ENCODE measurements at regions not wholly inside any gene's neighbourhood (a gene's known extent, or its start where the extent isn't known, plus 50 kb on each side); places are given as distances from the start of the nearest gene placed in this dataset.

DNA sequence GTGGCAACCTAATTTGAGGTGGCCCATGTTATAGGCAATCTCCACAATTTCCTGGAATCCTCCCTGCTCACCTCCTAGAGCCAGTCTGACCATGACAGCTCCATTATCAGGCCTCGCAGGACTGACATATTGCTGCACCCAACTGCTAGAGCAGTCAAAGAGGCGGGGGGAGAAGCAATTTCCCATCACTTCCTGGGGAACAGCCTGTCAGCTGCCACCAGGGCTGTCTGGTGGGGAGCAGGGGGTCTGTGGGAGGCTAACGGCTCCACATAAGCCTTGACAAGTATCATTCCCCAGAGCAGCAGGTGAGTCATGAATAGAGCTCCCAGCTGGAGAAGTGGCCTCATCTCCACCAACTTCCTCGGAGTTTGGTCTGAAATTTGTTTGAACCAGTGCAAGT, 322.9 kb downstream of the MATN1 start:
- no peak for DNase-seq

DNA sequence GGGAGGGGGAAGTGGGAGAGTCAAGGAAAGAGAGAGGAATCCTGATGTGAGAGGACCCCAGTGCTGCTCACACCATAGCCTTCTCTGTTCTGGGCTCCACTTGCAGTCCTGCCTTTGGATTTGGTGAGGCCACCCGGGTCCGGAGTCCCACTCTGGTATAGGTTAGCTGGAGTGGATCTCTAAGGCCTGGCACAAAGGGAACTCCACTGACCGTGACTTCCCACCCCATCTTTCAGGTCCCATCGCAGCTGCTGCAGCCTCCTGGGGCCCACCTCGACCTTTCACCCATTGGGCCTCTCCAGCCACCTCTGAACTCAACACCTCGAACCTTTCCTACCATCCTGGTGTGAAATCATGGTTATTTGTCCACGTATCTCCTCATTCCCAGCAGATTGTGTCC, 324.4 kb downstream of the MATN1 start:
- no peak for DNase-seq

DNA sequence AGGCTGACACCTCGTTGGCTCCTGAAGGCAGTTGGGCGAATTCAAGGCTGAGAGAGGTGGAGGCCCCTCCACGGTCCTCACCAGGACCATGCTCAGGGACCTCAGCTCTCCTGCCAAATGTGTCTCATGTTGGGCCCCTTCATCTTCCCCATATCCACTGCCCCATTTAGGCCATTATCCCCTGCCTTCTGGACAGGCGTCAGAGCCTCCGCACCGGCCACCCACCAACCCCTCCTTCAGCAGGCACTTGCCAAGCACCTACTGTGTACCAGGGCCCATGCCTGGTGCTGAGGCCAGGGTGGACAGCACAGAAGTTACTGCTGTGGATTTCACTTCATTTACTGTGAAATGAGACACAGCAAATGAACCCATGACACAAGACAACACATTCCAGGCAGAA, 325.8 kb downstream of the MATN1 start:
- DNase-seq: no peak

DNA sequence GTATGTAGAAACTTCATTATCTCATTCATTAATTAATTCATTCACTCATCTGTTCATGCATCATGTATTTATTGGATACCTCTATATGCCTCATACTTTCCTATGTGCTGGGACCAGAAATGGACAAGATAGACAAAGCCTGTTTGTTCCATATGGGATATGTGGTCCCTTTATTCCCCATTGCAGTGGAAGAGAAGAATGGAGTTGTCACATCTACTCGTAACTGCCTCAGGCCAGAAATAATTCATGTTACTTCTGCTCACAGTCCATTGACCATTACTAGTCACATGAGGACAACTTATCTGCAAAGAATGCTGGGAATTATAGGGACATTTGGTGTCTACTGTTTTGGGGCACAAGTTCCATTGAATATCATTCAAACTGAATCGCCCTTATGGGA, 327.8 kb downstream of the MATN1 start:
- DNase-seq: no peak

DNA sequence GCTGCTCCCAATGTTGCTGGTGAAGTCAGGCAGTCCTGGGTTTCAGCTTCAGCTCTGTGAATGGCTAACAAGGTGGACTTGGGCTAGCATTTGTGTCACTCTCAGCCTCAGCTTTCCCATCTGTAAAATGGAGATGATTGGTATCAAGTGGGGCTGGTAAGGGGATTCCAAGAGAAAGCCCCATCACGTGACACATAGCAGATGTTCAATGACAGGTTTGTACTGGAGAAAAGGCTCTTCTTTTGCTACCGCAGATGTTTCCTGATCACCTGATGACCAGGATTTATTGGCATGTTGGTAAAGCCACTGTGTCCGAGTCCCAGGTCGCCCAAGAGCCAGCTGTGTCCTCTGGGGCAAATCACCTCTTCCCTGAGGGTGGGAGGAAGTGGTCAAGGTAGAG, 335.0 kb downstream of the MATN1 start:
- no peak for DNase-seq

DNA sequence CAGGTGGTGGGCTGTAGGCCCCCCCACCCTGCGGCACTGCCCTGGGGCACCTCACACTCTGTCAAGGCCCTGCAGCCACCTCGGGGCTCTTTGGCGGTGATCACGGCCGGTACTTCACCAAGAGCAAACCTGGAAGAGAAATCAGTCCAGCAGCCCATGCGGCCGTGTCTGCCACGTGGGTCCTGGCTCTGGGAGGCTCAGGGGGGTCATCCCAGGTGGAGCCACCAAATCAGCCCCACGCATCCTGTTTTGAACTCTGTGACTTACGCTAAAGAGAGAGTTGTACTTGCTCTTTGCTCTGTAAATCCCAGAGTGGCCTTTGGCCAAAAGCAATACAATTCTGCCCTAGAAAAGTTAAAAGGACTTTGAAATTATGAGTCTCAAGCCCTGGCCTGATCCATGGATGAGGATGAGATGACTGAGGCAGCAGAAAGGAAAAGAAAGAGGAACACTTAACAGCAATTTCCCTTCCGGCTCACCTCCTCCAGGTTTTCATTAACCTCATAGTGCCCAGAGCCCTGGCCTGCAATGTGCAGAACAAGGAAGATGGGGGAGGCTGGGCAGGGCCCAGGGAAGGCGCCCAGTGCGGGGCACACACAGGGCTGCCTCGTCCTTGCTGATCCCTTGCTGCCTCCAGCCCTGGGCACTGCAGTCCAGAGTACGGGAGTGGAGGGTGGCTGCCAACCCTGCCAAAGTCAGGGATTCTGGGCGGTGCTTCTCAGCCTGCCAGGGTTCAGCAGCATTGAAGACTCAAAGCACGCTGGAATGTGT, 337.0 kb downstream of the MATN1 start:
- no peak for DNase-seq

DNA sequence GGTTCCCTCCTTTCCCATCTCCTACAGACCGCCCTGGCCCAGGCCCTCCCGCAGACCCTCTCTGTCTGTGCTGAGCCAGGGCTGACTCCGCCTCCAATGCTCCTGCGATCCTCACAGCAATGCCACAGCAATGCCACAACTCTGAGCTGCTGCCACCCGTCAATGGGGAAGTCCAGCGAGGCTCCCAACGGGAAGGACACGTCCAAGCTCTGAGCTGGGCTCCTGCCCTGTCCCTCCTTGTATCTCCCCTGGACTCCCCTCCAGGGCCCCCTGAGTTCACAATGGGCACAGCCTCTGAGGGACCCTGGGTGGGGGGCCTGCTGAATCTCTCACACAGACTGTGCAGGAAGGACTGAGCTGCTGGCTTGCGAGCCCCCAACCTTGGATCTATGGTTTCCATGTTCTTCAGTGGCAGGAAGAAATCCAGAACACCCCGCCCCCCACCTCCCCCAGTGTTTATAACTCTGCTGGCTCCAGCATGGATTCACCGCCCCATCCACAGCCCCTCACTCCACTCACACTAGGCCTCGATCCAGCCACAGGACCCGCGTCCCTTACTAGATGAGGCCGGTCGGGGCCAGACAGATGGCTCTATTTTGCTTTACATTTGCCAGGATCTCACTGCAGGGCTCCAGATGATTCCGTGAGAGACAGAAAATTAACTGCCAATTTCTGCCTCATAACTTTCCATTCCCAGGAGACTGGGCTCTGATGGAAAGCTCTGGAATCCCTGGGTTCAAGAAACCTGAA, 338.0 kb downstream of the MATN1 start:
- DNase-seq: no peak

DNA sequence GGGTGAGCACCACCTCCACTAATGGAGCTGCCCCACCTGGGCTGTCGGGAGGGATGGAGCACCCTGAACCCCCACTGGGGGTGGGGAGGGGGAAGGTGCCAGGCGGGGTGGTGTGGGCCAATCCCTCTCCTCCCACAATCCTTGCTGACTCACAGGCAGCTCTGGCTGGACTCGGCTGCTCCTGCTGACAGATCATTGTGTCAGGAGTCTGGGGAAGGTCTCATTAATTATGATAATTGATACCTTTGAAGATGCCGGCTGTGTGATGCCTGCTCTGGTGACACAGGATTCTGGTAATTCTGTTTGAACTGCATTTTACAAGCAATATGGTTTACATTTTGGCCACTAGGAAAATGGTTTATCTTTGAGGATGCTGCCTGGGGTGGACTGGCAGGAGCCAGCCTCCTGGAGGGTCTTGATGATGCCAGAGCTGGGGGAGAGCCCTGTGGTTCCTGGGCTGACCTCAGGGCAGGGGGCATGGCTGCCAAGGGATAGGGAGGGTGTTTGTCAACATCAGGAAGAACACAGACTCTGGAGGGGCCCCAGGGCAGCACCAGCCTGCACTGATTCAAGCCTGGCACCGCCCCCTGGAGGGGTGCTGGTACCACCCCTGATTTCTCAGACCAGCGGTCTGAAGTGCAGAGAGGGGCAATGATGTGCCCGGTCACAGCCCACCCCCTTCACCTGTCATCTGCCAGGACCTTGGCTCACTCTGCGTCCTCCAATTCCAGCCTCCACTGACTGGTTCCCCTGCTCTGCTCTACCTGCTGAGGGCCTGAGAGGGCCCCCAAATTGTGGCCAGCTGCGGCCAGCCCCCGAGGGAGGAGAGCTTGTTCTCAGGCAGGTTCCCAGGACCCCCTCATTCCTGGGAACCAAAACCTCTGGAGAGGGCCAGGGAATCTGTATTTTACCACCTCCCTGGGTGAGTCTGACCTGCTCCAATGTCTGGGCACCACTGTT, 338.8 kb downstream of the MATN1 start:
- DNase-seq: no peak

DNA sequence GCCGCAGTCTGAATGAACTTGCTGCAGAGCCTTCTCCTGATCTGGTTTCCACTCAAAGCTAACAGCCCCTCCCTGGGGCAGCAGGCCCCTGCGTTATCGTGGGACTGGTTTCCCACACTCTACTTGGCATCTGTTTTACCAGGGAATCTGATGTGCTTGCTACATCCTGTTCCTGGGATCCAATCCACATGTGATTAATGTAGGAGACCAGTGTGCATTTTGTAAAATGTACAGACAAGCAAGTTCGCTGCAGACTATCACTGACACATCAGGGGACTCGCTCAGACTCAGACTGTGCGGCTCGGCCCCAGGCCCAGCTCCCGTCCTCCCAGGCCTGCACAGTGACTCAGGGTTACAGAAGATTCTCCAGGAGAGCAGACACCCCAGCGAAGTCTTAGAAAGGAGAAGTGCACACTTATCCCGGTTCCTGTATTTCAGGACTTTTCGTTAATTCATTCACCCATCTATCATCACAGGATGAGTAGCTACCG, 340.1 kb downstream of the MATN1 start:
- no peak for DNase-seq

DNA sequence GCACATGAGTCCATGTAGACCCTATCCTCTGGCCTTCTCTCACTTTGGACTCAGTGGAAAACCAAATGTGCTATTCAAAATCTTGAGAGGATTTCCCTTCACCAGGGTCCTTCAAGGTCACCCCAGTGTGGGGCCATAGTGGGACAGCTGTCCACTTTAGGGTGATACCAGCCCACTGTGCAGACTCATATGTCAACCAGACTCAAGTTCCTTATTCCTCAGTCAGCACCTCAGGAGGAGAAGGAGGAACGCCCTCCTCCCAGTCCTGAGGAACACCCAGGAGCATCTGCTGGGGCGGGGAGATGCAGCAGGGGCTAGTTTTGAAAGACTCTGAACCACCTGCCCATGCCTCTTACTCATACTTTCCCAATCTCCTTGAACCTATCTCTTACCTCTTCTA, 340.9 kb downstream of the MATN1 start:
- no peak for DNase-seq

DNA sequence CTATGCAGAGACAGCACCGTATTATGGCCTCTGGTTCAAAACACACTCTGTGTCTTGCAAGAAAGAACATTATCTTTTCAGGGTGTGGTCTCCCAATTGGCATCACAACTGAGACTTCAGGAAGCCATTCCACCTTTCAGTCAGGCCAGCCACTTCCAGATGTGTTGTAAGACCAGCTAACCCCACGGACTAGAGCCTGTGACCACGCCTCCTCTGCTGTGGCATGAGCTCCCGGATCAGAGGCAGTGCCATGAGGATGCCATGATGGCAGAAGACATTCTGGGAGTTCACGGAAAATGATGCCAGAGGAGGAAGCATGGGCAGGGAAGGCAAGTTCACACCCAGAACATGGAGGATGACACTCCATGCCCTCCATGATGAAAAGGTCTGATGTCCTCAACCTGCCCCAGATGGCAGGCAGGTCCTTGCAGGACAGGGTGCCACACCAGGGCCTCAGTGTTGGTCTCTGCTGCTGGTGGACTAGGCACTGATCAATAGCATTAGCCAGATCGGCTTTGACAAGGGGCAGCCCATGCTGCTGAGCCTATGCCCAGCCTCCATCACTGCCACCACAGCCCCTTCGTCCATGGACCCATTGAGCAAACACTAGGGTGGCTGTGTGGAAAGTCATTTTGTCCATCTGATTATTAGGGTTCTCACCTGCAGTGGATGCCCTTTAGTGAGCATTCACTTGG, 341.6 kb downstream of the MATN1 start:
- no peak for DNase-seq

DNA sequence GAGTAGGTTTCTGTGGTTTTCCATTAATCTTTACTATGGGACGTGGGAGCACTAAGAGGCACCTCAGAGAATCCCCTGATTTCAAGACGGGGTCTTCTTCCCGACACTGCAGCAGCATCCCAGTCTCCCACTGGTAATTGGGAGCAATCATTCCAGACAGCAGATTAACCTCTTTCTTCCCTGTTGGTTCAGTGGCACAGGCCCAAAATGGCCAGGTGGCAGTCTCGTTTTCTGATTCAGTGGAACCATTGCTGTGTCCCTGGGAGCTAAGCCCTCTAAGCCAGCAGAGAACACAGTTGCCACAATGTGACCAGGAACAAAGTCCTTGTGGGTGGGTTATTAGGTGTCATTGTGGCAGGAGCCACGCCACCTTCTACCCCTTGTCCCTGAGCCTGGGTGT, 342.1 kb downstream of the MATN1 start:
- DNase-seq: no peak

DNA sequence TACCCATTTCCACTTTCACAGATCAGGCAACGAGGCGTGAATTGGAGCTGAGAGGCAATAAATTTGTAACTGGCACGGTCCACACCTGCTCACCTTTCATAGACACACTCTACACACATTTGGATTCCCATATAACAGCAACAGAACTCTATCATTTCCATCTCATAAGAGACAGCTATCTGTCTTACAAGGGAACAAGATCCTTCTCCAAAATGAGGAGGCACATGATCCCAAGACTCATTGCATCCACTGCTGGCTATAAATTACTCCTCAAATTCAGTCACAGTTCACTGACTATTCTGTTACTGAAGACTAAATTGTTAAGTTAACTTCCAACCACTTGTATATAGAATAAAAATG, 342.8 kb downstream of the MATN1 start:
- no peak for DNase-seq

DNA sequence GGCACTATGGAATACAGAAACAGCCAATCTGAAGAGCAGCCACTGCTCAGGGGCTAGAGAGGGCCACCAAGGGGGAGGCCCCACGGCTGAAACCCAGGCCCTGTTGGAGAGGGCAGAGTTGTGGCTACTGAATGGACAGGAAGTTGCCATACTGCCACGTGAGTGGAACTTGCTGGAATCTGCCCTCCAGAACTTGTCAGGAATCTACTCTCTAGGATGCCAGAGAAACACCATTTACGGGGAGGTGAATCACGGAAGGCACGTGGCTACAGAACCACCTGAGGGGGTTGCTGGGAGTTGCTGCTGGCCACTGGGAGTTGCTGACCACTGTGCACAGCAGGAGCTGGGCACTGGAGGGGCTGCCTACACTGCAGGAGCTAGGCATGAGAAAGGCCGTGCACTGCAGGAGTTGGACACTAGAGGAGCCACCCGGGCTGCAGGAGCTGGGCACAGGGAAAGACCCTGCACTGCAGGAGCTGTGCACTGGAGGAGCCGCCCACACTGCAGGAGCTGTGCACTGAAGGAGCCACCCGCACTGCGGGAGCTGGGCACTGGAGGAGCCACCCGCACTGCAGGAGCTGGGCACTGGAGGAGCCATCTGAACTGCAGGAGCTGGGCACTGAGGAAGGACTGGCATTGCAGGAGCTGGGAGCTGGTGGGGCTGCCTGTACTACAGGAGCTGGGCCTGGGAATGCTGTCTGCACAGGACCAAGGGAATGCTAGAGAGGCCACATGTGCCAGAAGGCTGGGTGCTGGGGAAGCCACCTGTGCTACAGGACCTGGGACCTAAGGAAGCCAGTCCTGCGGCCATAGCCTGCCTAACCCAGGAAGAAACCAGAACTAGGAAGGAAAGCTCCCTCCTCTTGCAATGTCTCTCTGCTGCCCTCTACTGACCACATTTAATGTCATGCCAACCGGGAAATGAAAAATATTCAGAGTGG, 343.4 kb downstream of the MATN1 start:
- DNase-seq: no peak

DNA sequence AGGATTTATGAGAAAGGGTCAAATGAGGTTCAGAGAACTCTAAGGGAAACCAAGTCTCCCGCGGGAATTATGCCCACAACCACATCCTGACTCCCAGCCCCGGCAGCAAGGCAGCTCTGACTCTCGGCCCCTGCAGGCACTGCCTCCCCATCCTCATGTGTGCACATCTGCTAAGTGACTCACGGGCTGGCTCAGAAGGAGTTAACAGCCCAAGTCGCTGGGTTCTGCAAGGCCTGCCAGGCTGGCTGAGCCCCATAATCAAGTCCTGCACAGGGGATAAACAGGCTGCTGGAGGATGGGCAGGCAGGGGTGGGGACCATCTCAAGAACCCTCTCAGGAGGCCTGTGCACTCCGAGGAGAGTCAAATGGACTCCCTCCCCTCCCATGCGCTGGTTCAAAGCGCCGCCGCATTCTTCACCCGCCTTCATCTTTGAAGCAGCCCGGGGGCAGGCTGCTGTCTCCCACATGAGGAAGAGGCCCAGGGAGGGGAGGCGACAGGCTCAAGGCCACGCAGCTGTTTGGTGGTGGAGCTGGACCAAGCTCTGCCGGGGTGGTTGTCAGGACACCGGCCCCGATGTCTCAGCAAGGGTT, 344.3 kb downstream of the MATN1 start:
- DNase-seq: no peak

DNA sequence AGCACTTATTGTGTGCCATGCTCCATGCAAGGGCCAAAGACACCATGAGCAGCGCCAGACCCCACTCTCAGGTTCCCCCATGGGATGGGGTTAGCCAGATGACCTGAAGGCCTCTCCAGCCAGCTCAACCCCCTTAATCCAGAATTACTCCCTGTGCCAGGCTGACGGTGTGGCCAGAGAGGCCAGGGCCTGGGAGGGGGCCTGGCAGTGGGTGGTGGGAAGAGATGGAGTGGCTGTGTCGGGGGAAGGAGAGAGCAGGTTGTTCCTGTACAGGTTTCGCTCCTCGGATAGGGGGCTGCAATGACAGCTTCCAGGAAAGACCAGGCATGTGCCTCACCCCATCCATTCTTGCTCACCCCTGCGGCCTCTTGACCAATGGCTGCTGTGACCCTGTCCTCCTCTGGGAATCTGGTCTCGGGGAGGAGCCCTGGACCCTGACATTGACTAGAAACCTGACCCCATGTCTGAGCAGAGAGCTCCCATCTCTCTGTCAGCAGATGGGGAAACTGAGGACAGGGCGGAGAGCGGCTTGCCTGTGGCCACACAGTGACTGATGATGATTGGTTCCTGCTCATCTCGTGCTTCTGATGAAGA, 345.3 kb downstream of the MATN1 start:
- no peak for DNase-seq

DNA sequence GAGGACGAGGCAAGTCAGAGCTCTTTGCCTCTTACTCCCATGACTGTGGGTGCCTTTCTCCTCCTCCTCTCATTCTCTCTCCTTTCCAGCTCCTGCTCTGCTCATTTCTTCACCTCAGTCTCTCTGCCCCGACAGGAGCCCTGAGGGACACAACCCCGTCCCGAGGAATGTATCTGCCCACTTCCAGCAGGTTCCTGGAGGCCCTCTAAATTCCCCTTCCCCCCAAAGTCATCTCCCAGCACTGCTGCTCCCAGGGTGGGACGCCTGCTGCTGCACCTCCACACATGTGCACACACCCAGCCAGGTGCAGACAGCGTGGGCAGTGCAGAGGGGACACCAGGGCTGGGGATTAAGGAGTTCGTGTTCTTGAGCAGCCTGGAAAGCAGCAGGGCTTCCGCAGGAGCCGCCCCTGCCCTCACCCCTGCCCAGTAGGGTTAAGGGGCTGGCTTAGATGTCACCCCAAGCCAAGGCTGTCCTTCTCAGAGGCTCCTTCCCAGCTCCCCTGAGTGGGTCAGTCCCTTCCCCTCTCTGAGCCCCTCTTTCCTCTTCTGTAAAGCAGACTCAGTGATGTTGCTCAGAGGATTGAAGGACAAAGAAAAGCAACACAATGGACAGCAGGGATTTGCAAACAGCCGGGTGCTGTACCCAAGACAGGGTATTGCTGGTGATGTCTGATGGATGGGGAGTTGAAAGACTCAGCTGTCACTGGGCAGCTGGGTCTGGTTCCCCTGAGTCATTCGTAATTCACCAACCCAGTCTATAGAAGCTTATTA, 346.0 kb downstream of the MATN1 start:
- DNase-seq: no peak

DNA sequence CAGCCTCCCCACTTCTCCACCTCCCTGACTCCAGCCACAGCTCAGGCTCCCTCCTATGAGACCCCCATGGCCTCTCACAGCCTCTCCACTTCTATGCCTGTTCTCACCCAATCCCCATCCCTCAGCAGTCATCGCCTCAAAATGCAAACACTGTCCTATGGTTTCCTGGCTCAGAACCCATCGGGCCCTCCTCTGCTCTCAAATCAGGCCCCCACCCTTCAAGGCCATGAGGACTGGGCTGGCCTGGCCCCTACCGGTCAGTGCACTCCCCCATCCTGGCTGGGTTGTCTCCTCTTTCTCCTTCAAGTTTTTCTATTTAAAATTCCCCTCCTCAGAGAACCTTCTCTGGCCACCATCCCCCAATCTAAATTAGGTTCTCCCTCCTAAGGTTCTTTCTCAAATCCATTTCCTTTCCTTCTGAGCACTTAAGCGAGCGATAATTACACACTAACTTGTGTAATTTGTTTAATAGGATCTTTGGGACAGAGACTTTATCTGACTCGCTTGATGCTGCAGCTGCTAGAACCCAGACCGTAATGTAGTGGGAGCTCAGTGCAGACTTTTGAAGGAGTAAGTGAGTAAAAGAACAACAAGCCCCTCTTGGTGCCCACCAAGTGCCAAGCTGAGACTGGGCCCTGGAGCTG, 347.2 kb downstream of the MATN1 start:
- no peak for DNase-seq

DNA sequence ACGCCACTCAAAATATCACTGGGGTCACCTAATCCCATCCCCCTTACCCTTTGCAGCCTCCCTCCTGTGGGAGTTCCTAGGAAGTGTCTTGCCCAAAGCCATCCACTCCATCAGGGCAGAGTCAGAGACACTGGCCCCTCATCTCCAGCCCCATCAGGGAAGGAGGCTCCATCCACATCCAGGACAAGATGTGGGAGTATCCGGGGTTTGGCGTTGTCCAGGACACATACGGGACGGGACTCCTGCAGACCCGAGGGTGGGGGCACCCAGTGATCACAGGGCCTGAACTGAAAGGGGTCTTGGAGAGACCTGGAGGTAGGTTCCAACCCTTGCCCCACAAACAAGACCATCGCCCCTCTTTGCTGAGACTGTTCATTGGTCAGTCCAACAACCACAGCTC, 348.2 kb downstream of the MATN1 start:
- no peak for DNase-seq
